HEK293 (cell line): ENCODE measurements at regions not wholly inside any gene's neighbourhood (a gene's known extent, or its start where the extent isn't known, plus 50 kb on each side); places are given as distances from the start of the nearest gene placed in this dataset.

Experiments used
- GLIS1 ChIP-seq: fragments of 450-650 bp; formaldehyde crosslinking; IDR thresholded peaks from 2 replicates; pipeline ENCODE4 v1.5.1; 2016; ENCODE audit warnings: missing biosample characterization, missing genetic modification characterization
- GLIS2 ChIP-seq: fragments of 450-650 bp; formaldehyde crosslinking; IDR thresholded peaks from 2 replicates; pipeline ENCODE4 v1.5.1; 2016; ENCODE audit warnings: missing biosample characterization, missing genetic modification characterization
- HOXC10 ChIP-seq: sonication (generic); formaldehyde crosslinking; IDR thresholded peaks from 2 replicates; pipeline ENCODE4 v1.8.1; 2023; ENCODE audit warnings: mild to moderate bottlenecking, missing genetic modification reagents
- PRDM1 ChIP-seq: fragments of 450-650 bp; formaldehyde crosslinking; IDR thresholded peaks from 2 replicates; pipeline ENCODE4; 2016; ENCODE audit warnings: missing biosample characterization, missing genetic modification characterization
- YY2 ChIP-seq: fragments of 450-650 bp; formaldehyde crosslinking; IDR thresholded peaks from 2 replicates; pipeline ENCODE4 v1.5.1; 2016; ENCODE audit warnings: missing biosample characterization, missing genetic modification characterization
- ZEB2 ChIP-seq: fragments of 450-650 bp; formaldehyde crosslinking; IDR thresholded peaks from 2 replicates; pipeline ENCODE4 v1.5.1; 2016; ENCODE audit warnings: missing biosample characterization, missing genetic modification characterization
- ZFP69B ChIP-seq: fragments of 450-650 bp; formaldehyde crosslinking; IDR thresholded peaks from 2 replicates; pipeline ENCODE4 v1.5.1; 2016; ENCODE audit warnings: missing biosample characterization, missing genetic modification characterization
- ZNF140 ChIP-seq: fragments of 450-650 bp; formaldehyde crosslinking; IDR thresholded peaks from 2 replicates; pipeline ENCODE4 v1.5.1; 2016; ENCODE audit warnings: missing biosample characterization, missing genetic modification characterization
- ZNF157 ChIP-seq: fragments of 450-650 bp; formaldehyde crosslinking; IDR thresholded peaks from 2 replicates; pipeline ENCODE4 v1.5.1; 2016; ENCODE audit warnings: missing biosample characterization, missing genetic modification characterization
- ZNF169 ChIP-seq: fragments of 450-650 bp; formaldehyde crosslinking; IDR thresholded peaks from 2 replicates; pipeline ENCODE4 v1.5.1; 2016; ENCODE audit warnings: missing biosample characterization, missing genetic modification characterization
- ZNF214 ChIP-seq: fragments of 450-650 bp; formaldehyde crosslinking; IDR thresholded peaks from 2 replicates; pipeline ENCODE4 v1.5.1; 2017; ENCODE audit warnings: missing biosample characterization, mild to moderate bottlenecking, missing genetic modification characterization, borderline replicate concordance
- ZNF391 ChIP-seq: fragments of 450-650 bp; formaldehyde crosslinking; IDR thresholded peaks from 2 replicates; pipeline ENCODE4 v1.5.1; 2016; ENCODE audit warnings: low read depth, missing biosample characterization, missing genetic modification characterization, borderline replicate concordance
- ZNF530 ChIP-seq: fragments of 450-650 bp; formaldehyde crosslinking; IDR thresholded peaks from 2 replicates; pipeline ENCODE4 v1.5.1; 2016; ENCODE audit warnings: low read depth, missing biosample characterization, missing genetic modification characterization
- ZNF677 ChIP-seq: fragments of 450-650 bp; IDR thresholded peaks from 2 replicates; pipeline ENCODE4 v1.5.0; 2018; ENCODE audit warnings: missing biosample characterization, mild to moderate bottlenecking, missing genetic modification characterization, moderate library complexity
- ZNF707 ChIP-seq: fragments of 450-650 bp; formaldehyde crosslinking; IDR thresholded peaks from 2 replicates; pipeline ENCODE4 v1.5.1; 2016; ENCODE audit warnings: missing biosample characterization, missing genetic modification characterization
- ZNF785 ChIP-seq: fragments of 450-650 bp; formaldehyde crosslinking; IDR thresholded peaks from 2 replicates; pipeline ENCODE4 v1.5.1; 2016; ENCODE audit warnings: missing biosample characterization, missing genetic modification characterization
- ZSCAN16 ChIP-seq: fragments of 450-650 bp; formaldehyde crosslinking; IDR thresholded peaks from 2 replicates; pipeline ENCODE4 v1.5.1; 2016; ENCODE audit warnings: missing biosample characterization, missing genetic modification characterization
- TF ChIP-seq, protein P1 (sequence below): fragments of 450-650 bp; formaldehyde crosslinking; IDR thresholded peaks from 2 replicates; pipeline ENCODE4 v1.5.1; 2016; ENCODE audit warnings: missing biosample characterization, missing genetic modification characterization
- TF ChIP-seq, protein P2 (sequence below): fragments of 450-650 bp; formaldehyde crosslinking; IDR thresholded peaks from 2 replicates; pipeline ENCODE4 v1.5.1; 2016; ENCODE audit warnings: missing biosample characterization, missing genetic modification characterization
- TF ChIP-seq, protein P3 (sequence below): fragments of 450-650 bp; formaldehyde crosslinking; IDR thresholded peaks from 2 replicates; pipeline ENCODE4 v1.5.1; 2016; ENCODE audit warnings: missing biosample characterization, missing genetic modification characterization
- TF ChIP-seq, protein P4 (sequence below): fragments of 450-650 bp; formaldehyde crosslinking; conservative IDR thresholded peaks from 2 replicates; pipeline ENCODE4 v1.5.1; 2016; ENCODE audit warnings: low read depth, missing biosample characterization, missing genetic modification characterization

DNA sequence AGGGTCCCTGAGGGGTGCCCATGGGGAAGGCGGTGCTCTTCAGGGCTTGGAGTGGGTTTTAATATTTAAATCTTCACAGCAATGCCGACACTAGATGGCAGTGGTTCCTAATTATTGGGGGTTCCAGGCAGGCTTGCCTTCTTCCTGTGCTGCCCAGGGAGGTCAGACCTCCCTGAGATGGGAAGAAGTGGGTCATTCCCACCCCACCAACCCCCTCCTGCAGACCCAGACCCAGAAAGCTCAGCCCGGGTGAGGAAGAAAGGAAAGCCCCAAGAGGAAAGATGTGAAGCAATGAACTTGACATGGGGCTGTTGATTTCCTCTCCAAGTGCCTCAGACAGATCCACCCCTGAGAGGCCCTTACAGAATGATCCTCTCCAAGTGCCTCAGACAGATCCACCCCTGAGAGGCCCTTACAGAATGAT lies 85.1 kb upstream of the LANCL2 start (continued):
- TF ChIP-seq ZNF391 (tag by site-specific recombination) (no peak), ZNF530 (tag by site-specific recombination) (no peak), ZNF677 (tag by site-specific recombination) (no peak), ZFP69B (tag by site-specific recombination) (no peak), ZNF214 (tag by site-specific recombination) (no peak), ZNF169 (no peak), ZNF157 (tag by site-specific recombination) (no peak), ZNF140 (tag by site-specific recombination) (no peak), GLIS1 (tag by site-specific recombination) (peak; percentile 48; the same call in 1 of the 2 replicates), ZNF707 (tag by site-specific recombination) (no peak), ZNF785 (tag by site-specific recombination) (no peak), YY2 (tag by site-specific recombination) (no peak), ZEB2 (no peak), HOXC10 (no peak), PRDM1 (tag by site-specific recombination) (no peak), ZSCAN16 (tag by site-specific recombination) (no peak), GLIS2 (peak; percentile 40; the same call in 1 of the 2 replicates)
- TF ChIP-seq, protein P1, sequence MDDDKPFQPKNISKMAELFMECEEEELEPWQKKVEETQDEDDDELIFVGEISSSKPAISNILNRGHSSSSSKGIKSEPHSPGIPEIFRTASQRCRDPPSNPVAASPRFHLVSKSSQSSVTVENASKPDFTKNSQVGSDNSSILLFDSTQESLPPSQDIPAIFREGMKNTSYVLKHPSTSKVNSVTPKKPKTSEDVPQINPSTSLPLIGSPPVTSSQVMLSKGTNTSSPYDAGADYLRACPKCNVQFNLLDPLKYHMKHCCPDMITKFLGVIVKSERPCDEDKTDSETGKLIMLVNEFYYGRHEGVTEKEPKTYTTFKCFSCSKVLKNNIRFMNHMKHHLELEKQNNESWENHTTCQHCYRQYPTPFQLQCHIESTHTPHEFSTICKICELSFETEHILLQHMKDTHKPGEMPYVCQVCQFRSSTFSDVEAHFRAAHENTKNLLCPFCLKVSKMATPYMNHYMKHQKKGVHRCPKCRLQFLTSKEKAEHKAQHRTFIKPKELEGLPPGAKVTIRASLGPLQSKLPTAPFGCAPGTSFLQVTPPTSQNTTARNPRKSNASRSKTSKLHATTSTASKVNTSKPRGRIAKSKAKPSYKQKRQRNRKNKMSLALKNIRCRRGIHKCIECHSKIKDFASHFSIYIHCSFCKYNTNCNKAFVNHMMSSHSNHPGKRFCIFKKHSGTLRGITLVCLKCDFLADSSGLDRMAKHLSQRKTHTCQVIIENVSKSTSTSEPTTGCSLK (tag by site-specific recombination), result no peak
- TF ChIP-seq, protein P2, sequence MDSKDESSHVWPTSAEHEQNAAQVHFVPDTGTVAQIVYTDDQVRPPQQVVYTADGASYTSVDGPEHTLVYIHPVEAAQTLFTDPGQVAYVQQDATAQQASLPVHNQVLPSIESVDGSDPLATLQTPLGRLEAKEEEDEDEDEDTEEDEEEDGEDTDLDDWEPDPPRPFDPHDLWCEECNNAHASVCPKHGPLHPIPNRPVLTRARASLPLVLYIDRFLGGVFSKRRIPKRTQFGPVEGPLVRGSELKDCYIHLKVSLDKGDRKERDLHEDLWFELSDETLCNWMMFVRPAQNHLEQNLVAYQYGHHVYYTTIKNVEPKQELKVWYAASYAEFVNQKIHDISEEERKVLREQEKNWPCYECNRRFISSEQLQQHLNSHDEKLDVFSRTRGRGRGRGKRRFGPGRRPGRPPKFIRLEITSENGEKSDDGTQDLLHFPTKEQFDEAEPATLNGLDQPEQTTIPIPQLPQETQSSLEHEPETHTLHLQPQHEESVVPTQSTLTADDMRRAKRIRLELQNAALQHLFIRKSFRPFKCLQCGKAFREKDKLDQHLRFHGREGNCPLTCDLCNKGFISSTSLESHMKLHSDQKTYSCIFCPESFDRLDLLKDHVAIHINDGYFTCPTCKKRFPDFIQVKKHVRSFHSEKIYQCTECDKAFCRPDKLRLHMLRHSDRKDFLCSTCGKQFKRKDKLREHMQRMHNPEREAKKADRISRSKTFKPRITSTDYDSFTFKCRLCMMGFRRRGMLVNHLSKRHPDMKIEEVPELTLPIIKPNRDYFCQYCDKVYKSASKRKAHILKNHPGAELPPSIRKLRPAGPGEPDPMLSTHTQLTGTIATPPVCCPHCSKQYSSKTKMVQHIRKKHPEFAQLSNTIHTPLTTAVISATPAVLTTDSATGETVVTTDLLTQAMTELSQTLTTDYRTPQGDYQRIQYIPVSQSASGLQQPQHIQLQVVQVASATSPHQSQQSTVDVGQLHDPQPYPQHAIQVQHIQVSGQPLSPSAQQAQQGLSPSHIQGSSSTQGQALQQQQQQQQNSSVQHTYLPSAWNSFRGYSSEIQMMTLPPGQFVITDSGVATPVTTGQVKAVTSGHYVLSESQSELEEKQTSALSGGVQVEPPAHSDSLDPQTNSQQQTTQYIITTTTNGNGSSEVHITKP (tag by site-specific recombination), result peak; percentile 90
- TF ChIP-seq, protein P3, sequence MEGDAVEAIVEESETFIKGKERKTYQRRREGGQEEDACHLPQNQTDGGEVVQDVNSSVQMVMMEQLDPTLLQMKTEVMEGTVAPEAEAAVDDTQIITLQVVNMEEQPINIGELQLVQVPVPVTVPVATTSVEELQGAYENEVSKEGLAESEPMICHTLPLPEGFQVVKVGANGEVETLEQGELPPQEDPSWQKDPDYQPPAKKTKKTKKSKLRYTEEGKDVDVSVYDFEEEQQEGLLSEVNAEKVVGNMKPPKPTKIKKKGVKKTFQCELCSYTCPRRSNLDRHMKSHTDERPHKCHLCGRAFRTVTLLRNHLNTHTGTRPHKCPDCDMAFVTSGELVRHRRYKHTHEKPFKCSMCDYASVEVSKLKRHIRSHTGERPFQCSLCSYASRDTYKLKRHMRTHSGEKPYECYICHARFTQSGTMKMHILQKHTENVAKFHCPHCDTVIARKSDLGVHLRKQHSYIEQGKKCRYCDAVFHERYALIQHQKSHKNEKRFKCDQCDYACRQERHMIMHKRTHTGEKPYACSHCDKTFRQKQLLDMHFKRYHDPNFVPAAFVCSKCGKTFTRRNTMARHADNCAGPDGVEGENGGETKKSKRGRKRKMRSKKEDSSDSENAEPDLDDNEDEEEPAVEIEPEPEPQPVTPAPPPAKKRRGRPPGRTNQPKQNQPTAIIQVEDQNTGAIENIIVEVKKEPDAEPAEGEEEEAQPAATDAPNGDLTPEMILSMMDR (tag by site-specific recombination), result peak; percentile 58
- TF ChIP-seq, protein P4, sequence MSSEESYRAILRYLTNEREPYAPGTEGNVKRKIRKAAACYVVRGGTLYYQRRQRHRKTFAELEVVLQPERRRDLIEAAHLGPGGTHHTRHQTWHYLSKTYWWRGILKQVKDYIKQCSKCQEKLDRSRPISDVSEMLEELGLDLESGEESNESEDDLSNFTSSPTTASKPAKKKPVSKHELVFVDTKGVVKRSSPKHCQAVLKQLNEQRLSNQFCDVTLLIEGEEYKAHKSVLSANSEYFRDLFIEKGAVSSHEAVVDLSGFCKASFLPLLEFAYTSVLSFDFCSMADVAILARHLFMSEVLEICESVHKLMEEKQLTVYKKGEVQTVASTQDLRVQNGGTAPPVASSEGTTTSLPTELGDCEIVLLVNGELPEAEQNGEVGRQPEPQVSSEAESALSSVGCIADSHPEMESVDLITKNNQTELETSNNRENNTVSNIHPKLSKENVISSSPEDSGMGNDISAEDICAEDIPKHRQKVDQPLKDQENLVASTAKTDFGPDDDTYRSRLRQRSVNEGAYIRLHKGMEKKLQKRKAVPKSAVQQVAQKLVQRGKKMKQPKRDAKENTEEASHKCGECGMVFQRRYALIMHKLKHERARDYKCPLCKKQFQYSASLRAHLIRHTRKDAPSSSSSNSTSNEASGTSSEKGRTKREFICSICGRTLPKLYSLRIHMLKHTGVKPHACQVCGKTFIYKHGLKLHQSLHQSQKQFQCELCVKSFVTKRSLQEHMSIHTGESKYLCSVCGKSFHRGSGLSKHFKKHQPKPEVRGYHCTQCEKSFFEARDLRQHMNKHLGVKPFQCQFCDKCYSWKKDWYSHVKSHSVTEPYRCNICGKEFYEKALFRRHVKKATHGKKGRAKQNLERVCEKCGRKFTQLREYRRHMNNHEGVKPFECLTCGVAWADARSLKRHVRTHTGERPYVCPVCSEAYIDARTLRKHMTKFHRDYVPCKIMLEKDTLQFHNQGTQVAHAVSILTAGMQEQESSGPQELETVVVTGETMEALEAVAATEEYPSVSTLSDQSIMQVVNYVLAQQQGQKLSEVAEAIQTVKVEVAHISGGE (tag by site-specific recombination), result no peak
